Right kidney (tissue), 1 donor: ENCODE measurements at regions not wholly inside any gene's neighbourhood (a gene's known extent, or its start where the extent isn't known, plus 50 kb on each side); places are given as distances from the start of the nearest gene placed in this dataset.

Experiments used
- DNase-seq: peaks from one replicate; pipeline ENCODE4 v3.0.0-alpha.2; 2016

DNA sequence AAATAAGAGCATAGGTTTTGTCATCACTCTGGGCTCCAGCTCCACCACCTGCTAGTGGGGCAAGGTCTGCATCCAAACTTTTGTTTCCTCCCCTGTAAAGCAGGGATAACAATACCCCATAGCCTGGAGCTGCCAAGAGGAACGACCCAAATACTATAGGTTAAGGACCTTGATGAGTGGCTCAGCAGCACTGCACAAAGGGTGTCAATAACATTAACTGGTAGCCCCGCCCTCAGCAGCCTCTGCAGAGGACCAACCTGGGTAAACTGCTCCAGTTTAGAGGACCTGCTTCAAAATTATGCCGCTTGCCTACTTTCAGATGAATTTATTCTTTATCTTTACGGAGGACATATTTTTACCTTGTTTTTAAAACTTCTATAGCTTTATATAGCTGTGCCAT lies 65.8 kb upstream of the RIOK3 start:
- DNase-seq: no peak

- no peak for DNase-seq
Measured at GRCh38 chr18:23388357-23388756, 64.7 kb upstream of the RIOK3 start.

DNA sequence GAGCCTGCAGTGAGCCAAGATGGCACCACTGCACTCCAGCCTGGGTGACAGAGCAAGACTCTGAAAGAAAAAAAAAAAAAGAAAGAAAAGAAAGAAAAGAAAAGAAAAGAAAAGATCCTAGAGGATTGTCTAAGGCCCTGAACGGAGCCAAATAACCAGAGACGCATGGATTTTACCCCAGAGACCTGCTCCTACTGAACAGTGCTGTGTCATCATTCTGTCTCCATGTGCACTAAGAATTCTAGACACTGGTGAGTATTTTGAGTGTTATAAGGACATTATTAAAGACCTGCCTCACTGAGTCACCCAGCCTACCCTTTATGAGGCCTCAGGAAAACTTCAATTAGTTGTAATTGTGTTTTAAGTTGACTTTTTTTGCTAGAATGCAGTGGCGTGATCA lies 61.9 kb upstream of the RIOK3 start:
- DNase-seq: no peak

DNA sequence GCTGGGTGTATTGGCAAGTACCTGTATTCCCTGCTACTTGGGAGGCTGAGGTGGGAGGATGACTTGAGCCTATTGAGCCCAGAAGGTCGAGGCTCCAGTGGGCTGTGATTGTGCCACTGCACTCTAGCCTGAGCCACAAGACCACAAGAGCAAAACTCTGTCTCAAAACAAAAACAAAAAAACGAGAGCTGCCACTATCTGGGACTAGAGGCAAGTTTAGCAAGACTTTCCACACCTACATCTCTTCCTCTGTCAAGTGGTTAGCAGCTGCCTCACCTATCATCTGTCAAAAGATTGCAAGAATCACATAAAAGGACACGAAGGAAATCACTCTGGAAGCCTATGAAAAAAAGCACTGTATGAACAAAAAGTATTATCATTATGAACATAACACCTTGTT lies 55.2 kb upstream of the RIOK3 start:
- DNase-seq: no peak

DNA sequence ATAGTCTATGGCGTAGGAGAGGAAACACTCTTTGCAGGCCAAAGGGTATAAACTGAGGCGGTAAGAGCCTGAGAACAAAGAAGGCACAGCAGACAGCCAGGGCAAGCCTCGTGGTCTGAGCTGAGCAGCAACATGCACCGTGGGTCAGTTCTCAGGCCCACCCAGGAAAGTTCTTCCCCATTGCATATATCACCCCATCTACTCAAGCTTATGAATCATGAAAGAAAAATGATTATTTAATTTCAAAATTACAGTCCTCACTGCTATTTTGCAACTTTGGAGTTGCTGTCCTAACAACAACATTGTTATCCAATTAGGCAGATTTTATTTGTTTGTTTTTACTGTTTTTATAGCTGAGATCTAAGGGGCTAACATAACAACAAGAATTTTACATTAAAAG lies 54.7 kb upstream of the RIOK3 start:
- DNase-seq: no peak

GRCh38 chr18:23399067-23399466 lies 54.0 kb upstream of the RIOK3 start:
- no peak for DNase-seq

DNA sequence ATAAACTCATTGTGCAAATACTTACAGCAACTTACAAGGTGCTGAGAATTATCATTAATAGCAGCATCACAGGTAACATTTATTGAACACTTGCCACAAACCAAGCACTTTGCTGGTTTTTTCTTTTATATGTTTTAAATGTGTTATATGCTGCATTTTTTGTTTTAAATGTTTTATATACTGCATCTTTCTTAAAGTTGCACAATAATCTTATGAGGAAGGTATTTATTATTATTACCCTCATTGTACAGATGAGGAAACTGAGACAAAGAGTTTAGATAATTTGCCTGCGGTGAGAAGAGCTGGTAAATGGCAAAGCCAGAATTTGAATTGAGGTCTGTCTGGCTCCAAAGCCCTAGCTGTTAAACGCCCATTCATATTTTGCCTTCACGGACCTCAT lies 52.2 kb upstream of the RIOK3 start:
- DNase-seq: no peak

DNA sequence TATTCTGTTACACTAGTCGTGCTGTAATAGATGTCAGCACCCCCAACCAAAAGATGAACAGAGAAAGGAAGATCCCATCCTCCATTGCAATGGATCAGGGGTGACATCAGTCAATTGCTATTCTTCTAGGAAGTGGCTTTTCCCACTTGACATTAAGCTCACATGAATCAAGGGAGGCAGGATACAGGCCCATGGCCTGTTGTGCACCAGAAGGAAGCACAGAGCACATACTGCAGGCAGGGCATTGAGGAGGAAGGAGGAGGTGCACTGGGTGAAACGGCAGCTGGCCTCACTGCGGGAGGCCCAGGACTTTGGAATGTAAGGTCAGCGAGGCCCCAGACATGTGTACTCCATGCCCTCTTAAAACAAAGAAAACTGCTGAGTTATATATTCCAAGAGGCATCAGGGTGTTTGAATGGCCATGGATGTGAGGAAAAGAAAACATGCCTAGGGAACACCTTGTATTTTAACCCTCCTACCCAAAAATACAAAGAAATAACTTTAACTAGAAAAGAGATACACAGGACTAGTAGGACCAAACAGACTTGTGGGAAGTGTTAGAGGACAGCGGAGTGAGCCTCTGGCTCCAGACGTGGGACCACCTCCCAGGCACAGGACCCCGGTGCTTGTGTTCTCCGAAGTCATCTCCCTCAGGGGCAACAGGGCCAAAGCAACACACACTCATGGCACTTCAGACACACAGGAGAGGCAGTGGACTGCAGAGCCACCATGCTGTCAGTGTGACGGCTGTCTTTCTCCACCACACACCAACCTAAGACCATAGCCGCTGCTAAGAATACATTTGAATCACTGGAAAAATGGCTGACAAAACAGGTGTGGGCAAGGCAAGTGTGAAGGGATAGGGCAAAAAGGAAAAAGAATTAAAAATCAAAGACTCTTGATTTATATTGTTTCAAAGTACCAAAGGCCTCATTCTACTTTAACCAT lies 51.4 kb upstream of the RIOK3 start:
- DNase-seq: peak; percentile 42
